Naive thymus-derived CD4-positive, alpha-beta T cell (primary cell): ENCODE measurements at regions not wholly inside any gene's neighbourhood (a gene's known extent, or its start where the extent isn't known, plus 50 kb on each side); places are given as distances from the start of the nearest gene placed in this dataset.

Experiments used
- ATAC-seq: fragments of 150-1000 bp; cut with Tn5 transposase; 2 replicates; pipeline ENCODE4 v1.10.0; 2021; ENCODE audit warnings: mild to moderate bottlenecking, moderate library complexity
- CTCF ChIA-PET: fragments of 350-600 bp; sonication (Branson Sonifier 250); formaldehyde crosslinking; loops from one replicate; lab custom pipeline; 2021; ENCODE audit warnings: antibody characterized with exemption; lab: Charles Lee
- POLR2A ChIA-PET: fragments of 350-600 bp; sonication (Branson Sonifier 250); formaldehyde crosslinking; loops from one replicate; lab custom pipeline; 2021; ENCODE audit warnings: antibody characterized with exemption, inconsistent platforms; lab: Charles Lee
- DNase-seq, 9 donors: peaks; one replicate each; pipeline versions ENCODE4 v3.0.0 to v3.0.0-alpha.2; 2020 to 2022; ENCODE audit warnings: mixed read lengths in 1 of 9
- H3K27ac ChIP-seq: one replicate; pipeline ENCODE4 v1.7.0; 2013; ENCODE audit warnings: mild to moderate bottlenecking, low read depth, low read length, moderate library complexity
- H3K27me3 ChIP-seq, 2 donors: one replicate each; pipeline ENCODE4 v1.7.0; 2013; ENCODE audit warnings: low read length in 2 of 2, mild to moderate bottlenecking in 2 of 2, moderate library complexity in 2 of 2; ENCODE audit not compliant: control insufficient read depth in 2 of 2, insufficient read depth in 2 of 2
- H3K36me3 ChIP-seq, 3 experiments: 1 replicate in 2 of 3; 2 replicates in 1 of 3; pipeline ENCODE4 v1.7.0; 2013; ENCODE audit warnings: low read length in 3 of 3, mild to moderate bottlenecking in 3 of 3, moderate library complexity in 1 of 3; ENCODE audit not compliant: insufficient read depth in 3 of 3, control insufficient read depth in 2 of 3
- H3K4me1 ChIP-seq, 2 donors: one replicate each; pipeline ENCODE4 v1.7.0; 2013; ENCODE audit warnings: low read length in 2 of 2, mild to moderate bottlenecking in 2 of 2, moderate library complexity in 1 of 2; ENCODE audit not compliant: control insufficient read depth in 2 of 2, insufficient read depth in 2 of 2
- H3K4me3 ChIP-seq: 2 replicates; pipeline ENCODE4 v1.7.0; 2013; ENCODE audit warnings: mild to moderate bottlenecking, low read length
- H3K9me3 ChIP-seq, 3 experiments: 1 replicate in 2 of 3; 2 replicates in 1 of 3; pipeline ENCODE4 v1.7.0; 2013; ENCODE audit warnings: low read length in 3 of 3; ENCODE audit not compliant: control insufficient read depth in 2 of 3
- H3K27ac Mint-ChIP-seq, 9 donors: one replicate each; pipeline ENCODE4 v1.8.0; 2020 to 2022; ENCODE audit warnings: mixed read lengths in 9 of 9, mild to moderate bottlenecking in 8 of 9, moderate library complexity in 5 of 9, inconsistent platforms in 2 of 9
- H3K27me3 Mint-ChIP-seq, 5 donors: one replicate each; pipeline ENCODE4 v1.8.0; 2021 to 2022; ENCODE audit warnings: mixed read lengths in 5 of 5, mild to moderate bottlenecking in 1 of 5
- H3K36me3 Mint-ChIP-seq, 5 donors: one replicate each; pipeline ENCODE4 v1.8.0; 2020 to 2022; ENCODE audit warnings: mixed read lengths in 5 of 5, mild to moderate bottlenecking in 3 of 5, inconsistent platforms in 1 of 5
- H3K4me1 Mint-ChIP-seq, 7 donors: one replicate each; pipeline ENCODE4 v1.8.0; 2020 to 2022; ENCODE audit warnings: mixed read lengths in 7 of 7, mild to moderate bottlenecking in 3 of 7, inconsistent platforms in 1 of 7
- H3K4me3 Mint-ChIP-seq, 10 donors: one replicate each; pipeline ENCODE4 v1.8.0; 2020 to 2022; ENCODE audit warnings: mild to moderate bottlenecking in 10 of 10, mixed read lengths in 10 of 10, moderate library complexity in 6 of 10, inconsistent platforms in 2 of 10
- H3K9me3 Mint-ChIP-seq, 11 donors: one replicate each; pipeline ENCODE4 v1.8.0; 2020 to 2022; ENCODE audit warnings: mixed read lengths in 11 of 11, mild to moderate bottlenecking in 4 of 11, inconsistent platforms in 1 of 11, moderate library complexity in 1 of 11
- intact Hi-C, 2 donors: fragments of 100-400 bp; cut with micrococcal nuclease; formaldehyde crosslinking; loops; one replicate each; pipeline ENCODE4 v1.15.1; 2023

DNA sequence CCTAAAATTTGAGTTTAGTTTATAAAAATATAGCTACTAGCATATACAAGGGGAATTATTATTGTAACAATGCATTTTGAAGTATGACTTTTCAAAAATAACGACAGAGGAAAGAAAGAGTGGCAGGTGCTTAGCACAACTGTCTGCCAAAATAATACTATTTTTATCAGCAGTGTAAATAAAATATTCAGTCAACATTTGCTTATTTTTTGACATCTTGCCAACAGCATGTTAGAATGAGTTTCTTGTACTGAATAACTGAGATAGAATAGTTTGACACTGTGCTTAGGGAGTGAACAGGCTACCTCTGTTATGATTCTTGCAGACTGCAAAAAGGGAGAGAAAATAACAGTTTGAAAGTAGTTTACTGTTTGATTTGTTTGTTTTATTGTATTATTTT, 909.8 kb downstream of the BRINP3 start:
- Histone ChIP-seq H3K27me3 (no peaks in the 10 kb centered on the region), H3K27ac (no peak overlapping the region), H3K9me3 (no peaks in the 10 kb centered on the region), H3K36me3 (no peaks in the 10 kb centered on the region), H3K4me3 (no peak overlapping the region), H3K4me1 (no peaks in the 10 kb centered on the region)
- ChIA-PET POLR2A (no interaction called here), CTCF (no interaction called here)
- peaks cover 0 to 29% (median 4%) of the 10 kb centered on the region in 11 donors for H3K9me3 Mint-ChIP-seq
- H3K27me3 Mint-ChIP-seq, result no peaks in the 10 kb centered on the region
- no peak for ATAC-seq
- intact Hi-C loops, result no loop called here
- no peak overlapping the region for H3K27ac Mint-ChIP-seq
- DNase-seq, result no peak
- H3K36me3 Mint-ChIP-seq, result no peaks in the 10 kb centered on the region
- no peak overlapping the region for H3K4me3 Mint-ChIP-seq
- H3K4me1 Mint-ChIP-seq, result no peaks in the 10 kb centered on the region

DNA sequence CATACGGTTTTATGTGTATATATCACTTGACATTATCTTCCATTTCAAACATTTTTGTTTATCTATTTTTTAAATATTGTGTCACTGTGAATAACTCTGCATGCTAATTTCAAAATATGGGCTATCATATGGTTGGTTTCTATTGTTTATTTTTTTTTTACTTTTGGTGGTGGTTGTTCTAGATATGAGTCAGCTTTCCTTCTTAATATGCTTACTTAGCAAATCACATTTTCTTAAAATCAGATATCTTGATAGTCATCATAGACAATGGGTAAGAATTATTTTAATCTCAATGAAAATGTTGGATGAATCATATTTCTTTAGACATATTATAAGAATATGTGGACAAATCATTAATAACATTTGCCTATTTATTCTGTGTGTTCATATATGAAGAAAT, 881.5 kb downstream of the BRINP3 start:
- H3K4me1 ChIP-seq, result no peaks in the 10 kb centered on the region
- Mint-ChIP-seq H3K36me3 (no peaks in the 10 kb centered on the region), H3K4me3 (no peak overlapping the region), H3K9me3 (peaks cover 0 to 13% (median 4%) of the 10 kb centered on the region in 11 donors), H3K27ac (no peak overlapping the region), H3K4me1 (no peaks in the 10 kb centered on the region), H3K27me3 (no peaks in the 10 kb centered on the region)
- ChIA-PET POLR2A (no interaction called here), CTCF (no interaction called here)
- no peak overlapping the region for H3K4me3 ChIP-seq
- no peak overlapping the region for H3K27ac ChIP-seq
- intact Hi-C loops, result no loop called here
- H3K36me3 ChIP-seq, result no peaks in the 10 kb centered on the region
- no peak for ATAC-seq
- no peaks in the 10 kb centered on the region for H3K27me3 ChIP-seq
- no peak for DNase-seq
- no peaks in the 10 kb centered on the region for H3K9me3 ChIP-seq

DNA sequence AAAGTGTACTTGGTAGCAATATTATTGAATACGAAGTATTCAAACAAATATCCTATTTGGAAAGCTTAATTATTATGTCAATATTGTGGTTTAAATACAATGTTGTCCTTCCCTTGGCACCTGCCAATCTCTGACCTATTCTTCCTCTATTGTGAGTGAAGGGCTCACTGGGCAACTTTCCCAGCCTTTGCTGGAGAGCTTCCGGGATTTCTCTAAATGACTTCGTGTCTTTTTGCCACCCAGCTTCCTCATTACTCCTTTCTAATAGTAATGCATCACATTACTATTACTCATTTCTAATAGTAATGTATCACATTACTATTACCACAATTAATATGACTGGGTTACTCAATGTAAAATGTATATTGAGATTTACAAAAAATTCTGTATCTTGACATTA, 880.6 kb downstream of the BRINP3 start:
- H3K36me3 Mint-ChIP-seq, result no peaks in the 10 kb centered on the region
- CTCF ChIA-PET, result no interaction called here
- no peak overlapping the region for H3K27ac ChIP-seq
- intact Hi-C loops, result no loop called here
- H3K9me3 Mint-ChIP-seq, result peaks cover 0 to 13% (median 3%) of the 10 kb centered on the region in 11 donors
- H3K4me3 ChIP-seq, result no peak overlapping the region
- H3K4me3 Mint-ChIP-seq, result no peak overlapping the region
- no peaks in the 10 kb centered on the region for H3K9me3 ChIP-seq
- no peaks in the 10 kb centered on the region for H3K4me1 ChIP-seq
- no peak for DNase-seq
- H3K4me1 Mint-ChIP-seq, result no peaks in the 10 kb centered on the region
- H3K27ac Mint-ChIP-seq, result no peak overlapping the region
- H3K27me3 Mint-ChIP-seq, result no peaks in the 10 kb centered on the region
- H3K27me3 ChIP-seq, result no peaks in the 10 kb centered on the region
- H3K36me3 ChIP-seq, result no peaks in the 10 kb centered on the region
- ATAC-seq, result no peak
- POLR2A ChIA-PET, result no interaction called here

DNA sequence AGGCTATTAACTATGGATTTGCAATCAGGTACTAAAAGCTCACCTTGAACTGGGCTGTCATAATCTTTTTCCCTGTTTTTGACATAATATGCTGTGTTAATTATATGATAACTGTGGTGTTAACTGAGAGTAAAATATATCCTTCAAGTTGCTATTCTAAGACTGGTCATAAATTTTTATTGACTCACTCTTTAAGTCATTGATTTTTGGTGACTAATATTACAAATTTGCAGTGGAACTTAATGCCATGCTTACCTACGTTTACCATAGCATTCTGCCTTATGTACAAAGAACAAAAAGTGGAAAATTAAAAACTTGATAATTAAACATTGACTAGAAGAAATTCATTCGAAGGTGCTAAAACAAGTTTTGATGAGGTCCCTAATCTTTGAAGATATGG, 872.4 kb downstream of the BRINP3 start:
- H3K27me3 ChIP-seq, result no peaks in the 10 kb centered on the region
- H3K36me3 ChIP-seq, result no peaks in the 10 kb centered on the region
- DNase-seq (no peak), ATAC-seq (no peak)
- Mint-ChIP-seq H3K27me3 (no peaks in the 10 kb centered on the region), H3K4me1 (no peaks in the 10 kb centered on the region), H3K27ac (no peak overlapping the region), H3K4me3 (no peak overlapping the region), H3K36me3 (no peaks in the 10 kb centered on the region), H3K9me3 (peaks cover 0 to 9% (median 0%) of the 10 kb centered on the region in 11 donors)
- POLR2A ChIA-PET, result no interaction called here
- CTCF ChIA-PET, result no interaction called here
- no peaks in the 10 kb centered on the region for H3K4me1 ChIP-seq
- H3K4me3 ChIP-seq, result no peak overlapping the region
- intact Hi-C loops, result no loop called here
- H3K9me3 ChIP-seq, result no peaks in the 10 kb centered on the region
- no peak overlapping the region for H3K27ac ChIP-seq

DNA sequence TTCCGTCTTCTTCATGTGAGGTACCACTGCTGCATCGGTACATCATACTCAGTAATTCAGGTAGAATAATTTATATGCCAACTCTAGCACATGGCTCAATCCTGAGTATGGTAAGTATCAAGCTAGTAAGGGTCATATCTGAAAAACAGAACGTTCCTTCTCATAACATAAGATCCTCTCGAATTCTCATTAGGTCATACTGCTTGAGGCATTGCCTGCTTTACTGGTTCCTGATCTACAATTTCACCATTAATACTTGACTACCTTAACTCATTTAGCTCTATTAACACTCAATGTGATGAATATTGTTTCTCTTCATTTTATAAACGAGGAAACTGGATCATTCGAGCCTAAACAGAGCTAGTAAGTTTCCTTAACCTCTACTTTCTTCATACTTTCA, 871.6 kb downstream of the BRINP3 start:
- Mint-ChIP-seq H3K9me3 (peaks cover 0 to 9% (median 0%) of the 10 kb centered on the region in 11 donors), H3K4me3 (no peak overlapping the region), H3K36me3 (no peaks in the 10 kb centered on the region), H3K27ac (no peak overlapping the region), H3K4me1 (no peaks in the 10 kb centered on the region), H3K27me3 (no peaks in the 10 kb centered on the region)
- Histone ChIP-seq H3K27ac (no peak overlapping the region), H3K9me3 (no peaks in the 10 kb centered on the region), H3K4me1 (no peaks in the 10 kb centered on the region), H3K36me3 (no peaks in the 10 kb centered on the region), H3K4me3 (no peak overlapping the region), H3K27me3 (no peaks in the 10 kb centered on the region)
- no peak for DNase-seq
- ChIA-PET POLR2A (no interaction called here), CTCF (no interaction called here)
- no peak for ATAC-seq
- intact Hi-C loops, result no loop called here

DNA sequence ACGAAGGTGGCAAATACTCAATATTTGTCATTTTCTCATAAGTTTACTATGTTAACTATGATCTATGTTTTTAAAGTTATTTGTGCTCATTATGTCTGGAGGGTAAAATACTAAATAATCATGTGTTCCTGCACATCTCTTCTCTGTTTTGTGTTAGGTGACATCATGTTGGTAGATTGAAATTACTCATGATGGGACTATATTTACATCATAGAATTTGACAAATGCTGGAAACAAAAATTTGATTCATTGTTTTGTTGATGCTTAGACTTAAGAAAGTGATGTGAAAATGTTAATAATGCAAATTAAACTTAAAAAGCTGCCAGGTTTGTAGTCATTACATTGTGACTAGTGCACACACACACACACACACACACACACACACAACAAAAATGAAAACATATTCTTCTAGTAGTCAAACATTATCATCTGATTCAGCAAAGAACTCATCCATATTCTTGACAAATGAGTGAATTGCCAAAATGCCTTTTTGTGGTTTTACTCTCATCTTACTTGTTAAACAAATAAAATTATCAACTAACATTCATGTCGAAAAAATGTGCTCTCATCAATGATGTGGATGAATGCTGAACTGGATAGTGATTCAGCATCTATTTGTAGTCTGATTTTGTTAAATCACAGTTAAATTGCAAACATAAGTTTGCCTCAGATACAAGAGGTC, 870.7 kb downstream of the BRINP3 start:
- ChIA-PET POLR2A (no interaction called here), CTCF (no interaction called here)
- Histone ChIP-seq H3K4me1 (no peaks in the 10 kb centered on the region), H3K36me3 (no peaks in the 10 kb centered on the region), H3K27me3 (no peaks in the 10 kb centered on the region), H3K4me3 (no peak overlapping the region), H3K9me3 (no peaks in the 10 kb centered on the region), H3K27ac (no peak overlapping the region)
- DNase-seq, result no peak
- Mint-ChIP-seq H3K4me3 (no peak overlapping the region), H3K9me3 (peaks cover 0 to 9% (median 0%) of the 10 kb centered on the region in 11 donors), H3K36me3 (no peaks in the 10 kb centered on the region), H3K4me1 (no peaks in the 10 kb centered on the region), H3K27ac (no peak overlapping the region), H3K27me3 (no peaks in the 10 kb centered on the region)
- intact Hi-C loops, result no loop called here
- ATAC-seq, result no peak

DNA sequence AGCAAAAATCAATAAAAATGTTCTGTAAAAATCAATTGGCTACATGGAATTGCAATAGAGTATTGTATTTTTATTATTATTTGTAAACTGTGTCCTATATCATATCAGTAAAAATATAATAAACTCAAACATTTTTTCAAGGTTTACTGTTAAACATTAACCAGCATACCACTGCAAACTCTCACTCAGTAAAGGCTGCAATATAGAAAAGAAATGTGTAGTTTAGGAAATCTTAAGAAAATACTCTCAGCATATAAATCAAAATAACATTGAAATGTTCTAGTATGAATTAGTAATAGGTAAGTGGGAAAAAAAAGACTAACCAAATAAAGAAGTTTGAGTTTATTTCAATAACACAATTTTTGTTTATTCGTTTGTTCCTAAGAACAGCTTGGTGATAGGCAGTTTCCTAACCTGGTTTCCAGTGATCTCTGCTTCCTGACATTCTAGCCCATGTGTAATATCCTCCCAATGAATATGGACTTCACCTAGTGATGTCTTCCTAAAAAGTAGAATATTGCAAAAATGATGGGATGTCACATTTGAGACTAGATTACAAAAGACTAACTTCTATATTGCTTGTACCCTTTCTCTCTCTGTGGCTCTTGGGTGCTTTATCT, 870.1 kb downstream of the BRINP3 start:
- no peak overlapping the region for H3K27ac ChIP-seq
- H3K4me3 ChIP-seq, result no peak overlapping the region
- no peaks in the 10 kb centered on the region for H3K4me1 ChIP-seq
- H3K27me3 ChIP-seq, result no peaks in the 10 kb centered on the region
- no peak for DNase-seq
- ChIA-PET POLR2A (no interaction called here), CTCF (no interaction called here)
- Mint-ChIP-seq H3K36me3 (no peaks in the 10 kb centered on the region), H3K9me3 (peaks cover 0 to 9% (median 0%) of the 10 kb centered on the region in 11 donors), H3K27ac (no peak overlapping the region), H3K4me3 (no peak overlapping the region), H3K27me3 (no peaks in the 10 kb centered on the region), H3K4me1 (no peaks in the 10 kb centered on the region)
- intact Hi-C loops, result no loop called here
- no peaks in the 10 kb centered on the region for H3K36me3 ChIP-seq
- ATAC-seq, result no peak
- no peaks in the 10 kb centered on the region for H3K9me3 ChIP-seq
